Epithelial cell of proximal tubule (primary cell): ENCODE measurements at regions not wholly inside any gene's neighbourhood (a gene's known extent, or its start where the extent isn't known, plus 50 kb on each side); places are given as distances from the start of the nearest gene placed in this dataset.

ENCODE experiments used
- DNase-seq: peaks from one replicate; pipeline ENCODE4 v3.0.0-alpha.2; 2011; ENCODE audit warnings: low read depth
- H3K4me3 ChIP-seq: 2 replicates; pipeline ENCODE4 v1.5.1; 2011; ENCODE audit warnings: low read depth, mild to moderate bottlenecking, low read length
- TF ChIP-seq, protein P1 (sequence below): conservative IDR thresholded peaks from 2 replicates; pipeline ENCODE4 v1.5.1; 2012; ENCODE audit warnings: low read depth, mild to moderate bottlenecking, low read length

DNA sequence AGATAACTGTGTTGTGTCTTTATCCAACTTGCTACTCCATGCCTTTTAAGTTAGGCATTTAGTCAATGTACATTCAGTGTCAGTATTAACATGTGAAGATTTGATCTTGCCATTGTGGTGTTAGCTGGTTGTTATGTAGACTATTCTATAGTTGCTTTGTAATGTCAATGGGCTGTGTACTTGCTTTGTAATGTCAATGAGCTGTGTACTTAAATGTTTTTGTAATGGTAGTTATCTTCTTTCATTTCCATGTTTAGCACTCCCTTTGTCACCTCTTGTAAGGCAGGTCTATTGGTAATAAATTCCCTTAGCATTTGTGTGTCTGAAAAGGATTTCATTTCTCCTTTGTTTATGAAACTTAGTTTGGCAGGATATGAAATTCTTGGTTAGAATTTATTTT is 53.4 kb downstream of the MC4R start:
- TF ChIP-seq, protein P1, sequence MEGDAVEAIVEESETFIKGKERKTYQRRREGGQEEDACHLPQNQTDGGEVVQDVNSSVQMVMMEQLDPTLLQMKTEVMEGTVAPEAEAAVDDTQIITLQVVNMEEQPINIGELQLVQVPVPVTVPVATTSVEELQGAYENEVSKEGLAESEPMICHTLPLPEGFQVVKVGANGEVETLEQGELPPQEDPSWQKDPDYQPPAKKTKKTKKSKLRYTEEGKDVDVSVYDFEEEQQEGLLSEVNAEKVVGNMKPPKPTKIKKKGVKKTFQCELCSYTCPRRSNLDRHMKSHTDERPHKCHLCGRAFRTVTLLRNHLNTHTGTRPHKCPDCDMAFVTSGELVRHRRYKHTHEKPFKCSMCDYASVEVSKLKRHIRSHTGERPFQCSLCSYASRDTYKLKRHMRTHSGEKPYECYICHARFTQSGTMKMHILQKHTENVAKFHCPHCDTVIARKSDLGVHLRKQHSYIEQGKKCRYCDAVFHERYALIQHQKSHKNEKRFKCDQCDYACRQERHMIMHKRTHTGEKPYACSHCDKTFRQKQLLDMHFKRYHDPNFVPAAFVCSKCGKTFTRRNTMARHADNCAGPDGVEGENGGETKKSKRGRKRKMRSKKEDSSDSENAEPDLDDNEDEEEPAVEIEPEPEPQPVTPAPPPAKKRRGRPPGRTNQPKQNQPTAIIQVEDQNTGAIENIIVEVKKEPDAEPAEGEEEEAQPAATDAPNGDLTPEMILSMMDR = no peak

DNA sequence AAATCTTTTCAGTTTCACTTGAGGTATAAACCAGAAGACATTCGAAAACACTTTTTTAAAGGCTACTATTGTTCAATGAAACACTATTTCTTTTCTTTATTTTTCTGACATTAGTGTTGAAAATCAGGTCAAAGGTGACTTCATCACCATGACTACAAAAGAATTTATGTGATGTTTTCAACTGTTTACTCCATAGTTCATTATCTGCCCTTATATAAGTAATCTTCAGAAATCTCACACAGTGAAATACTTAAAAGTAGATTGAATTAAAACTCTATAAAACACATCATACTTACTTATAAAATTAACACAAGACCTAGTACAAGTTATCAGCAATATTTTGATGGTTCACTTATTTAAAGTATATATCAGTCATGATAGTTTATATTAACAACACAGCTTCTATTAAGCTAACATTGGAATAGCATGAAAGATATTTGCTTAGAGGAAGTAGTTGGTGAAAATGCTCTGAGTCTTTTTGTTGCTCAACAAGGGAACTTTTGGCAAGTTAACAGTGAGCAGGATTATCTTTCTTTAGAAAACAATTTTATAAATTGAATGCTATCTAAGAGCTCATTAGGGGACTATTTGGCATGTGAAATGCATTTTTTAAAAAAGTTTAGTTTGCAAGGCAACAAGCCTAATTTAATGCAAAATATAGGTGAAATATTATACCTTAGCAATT is 60.8 kb downstream of the MC4R start:
- no peak overlapping the region for H3K4me3 ChIP-seq
- TF ChIP-seq, protein P1 = no peak
- no peak for DNase-seq

More for the DNA sequence above, 53.4 kb downstream of the MC4R start:
- H3K4me3 ChIP-seq = no peak overlapping the region
- no peak for DNase-seq

DNA sequence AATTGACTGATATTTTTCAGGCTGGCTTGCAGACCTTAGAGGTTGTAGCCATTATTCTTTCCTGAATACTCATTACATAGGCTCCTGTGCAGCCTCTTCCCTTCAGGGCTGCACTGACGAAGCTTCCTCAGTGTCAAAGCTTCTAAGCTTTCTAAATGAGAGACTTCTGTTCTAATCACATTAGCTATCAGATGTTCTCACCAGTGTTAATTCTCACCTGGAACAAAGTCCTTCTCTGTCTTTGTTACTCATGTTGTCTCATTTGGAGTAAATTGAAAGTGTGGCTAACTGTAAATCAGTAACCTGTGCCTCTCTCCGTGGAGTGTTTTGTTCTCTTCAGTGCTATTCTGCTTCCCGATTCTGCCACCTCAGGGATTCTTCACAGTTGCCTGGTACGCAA is 76.9 kb downstream of the MC4R start:
- DNase-seq = peak; percentile 82
- H3K4me3 ChIP-seq = peak overlapping the region; percentile 29
- TF ChIP-seq, protein P1 = no peak

DNA sequence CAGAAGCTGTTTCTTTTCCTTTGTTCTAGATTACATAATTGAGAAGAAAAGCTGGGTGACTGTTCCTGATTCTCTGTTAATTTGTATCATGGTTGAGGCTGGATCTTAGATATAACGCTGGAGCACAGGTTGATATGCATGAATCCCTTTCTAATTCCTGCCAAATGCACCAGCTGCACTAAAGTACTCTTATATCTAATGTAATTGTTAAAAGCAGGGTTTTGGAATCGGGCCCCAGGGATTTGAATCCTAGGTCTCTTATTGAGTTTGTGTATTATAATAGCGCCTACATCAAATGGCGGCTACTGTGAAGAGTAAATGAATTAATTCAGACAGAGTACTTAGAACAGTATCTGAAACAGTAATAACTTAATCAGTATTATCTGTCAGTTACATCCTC is 80.4 kb downstream of the MC4R start:
- H3K4me3 ChIP-seq = no peak overlapping the region
- DNase-seq = no peak
- TF ChIP-seq, protein P1 = no peak

DNA sequence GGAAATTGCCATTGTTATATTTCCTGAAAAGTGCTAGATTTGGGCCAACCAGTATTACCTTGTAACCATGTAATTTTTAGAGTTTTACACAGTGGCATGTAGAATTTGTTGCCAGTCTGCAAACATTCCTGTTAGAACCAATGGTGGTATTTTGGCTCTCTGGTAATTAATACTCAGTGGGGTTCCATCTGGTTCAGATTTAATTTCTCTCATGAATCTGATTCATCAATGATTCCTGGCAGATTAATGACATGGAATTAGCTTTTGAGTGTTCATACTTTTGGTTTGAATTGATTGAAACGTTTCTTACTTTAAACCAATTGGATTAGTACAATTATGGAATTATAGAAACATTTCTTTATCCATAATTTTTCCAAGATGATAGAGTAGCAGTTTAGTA is 93.2 kb downstream of the MC4R start:
- DNase-seq = no peak
- H3K4me3 ChIP-seq = no peak overlapping the region
- TF ChIP-seq, protein P1 = no peak

DNA sequence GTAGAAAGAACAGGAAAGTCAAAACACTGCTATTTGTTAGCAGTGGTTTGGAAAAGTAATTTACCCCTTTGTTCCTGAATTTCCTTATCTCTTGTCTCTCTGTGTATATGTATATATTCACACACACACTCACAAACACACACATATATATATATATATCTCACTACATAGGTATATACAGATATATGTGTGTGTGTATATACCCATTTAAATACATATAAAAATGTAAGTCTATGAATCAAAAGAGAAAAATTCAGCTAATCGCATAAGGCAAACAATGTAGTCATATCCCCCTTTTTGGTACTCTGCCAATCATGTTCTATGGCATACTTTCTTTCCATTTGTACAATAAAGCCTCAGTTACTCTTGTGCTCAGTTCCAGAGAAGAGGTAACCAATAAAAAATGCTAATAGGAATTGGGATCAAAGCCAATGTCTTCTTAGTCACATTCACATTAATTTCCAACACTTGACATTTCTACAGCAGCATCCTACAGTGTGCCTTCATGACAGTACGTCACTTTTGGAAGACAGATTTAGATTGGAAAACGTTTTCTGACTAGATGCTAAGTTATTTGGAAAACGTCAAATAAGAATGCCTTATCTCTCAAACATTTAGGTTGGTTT is 94.6 kb downstream of the MC4R start:
- no peak overlapping the region for H3K4me3 ChIP-seq
- TF ChIP-seq, protein P1 = no peak
- DNase-seq = no peak
